DOHH2 (cell line): ENCODE measurements at regions not wholly inside any gene's neighbourhood (a gene's known extent, or its start where the extent isn't known, plus 50 kb on each side); places are given as distances from the start of the nearest gene placed in this dataset.

Experiments used
- CTCF ChIP-seq: fragments of 200-600 bp; sonication (generic); IDR thresholded peaks from one replicate; pipeline ENCODE4 v1.5.1; 2014; ENCODE audit warnings: antibody characterized with exemption, mild to moderate bottlenecking, low read depth, low read length; ENCODE audit not compliant: poor library complexity, severe bottlenecking
- EZH2phosphoT487 ChIP-seq: fragments of 200-600 bp; sonication (generic); IDR thresholded peaks from 2 replicates; pipeline ENCODE4 v1.6.1; 2017; ENCODE audit warnings: borderline replicate concordance, mild to moderate bottlenecking, antibody characterized with exemption, low read length, moderate library complexity, mixed read lengths

- TF ChIP-seq CTCF: no peak
- no peak for TF ChIP-seq EZH2phosphoT487
Measured at GRCh38 chr20:59421920-59422637, 121.7 kb downstream of the EDN3 start.
